ENCODE measurements at regions not wholly inside any gene's neighbourhood (a gene's known extent, or its start where the extent isn't known, plus 50 kb on each side); places are given as distances from the start of the nearest gene placed in this dataset.

DNA sequence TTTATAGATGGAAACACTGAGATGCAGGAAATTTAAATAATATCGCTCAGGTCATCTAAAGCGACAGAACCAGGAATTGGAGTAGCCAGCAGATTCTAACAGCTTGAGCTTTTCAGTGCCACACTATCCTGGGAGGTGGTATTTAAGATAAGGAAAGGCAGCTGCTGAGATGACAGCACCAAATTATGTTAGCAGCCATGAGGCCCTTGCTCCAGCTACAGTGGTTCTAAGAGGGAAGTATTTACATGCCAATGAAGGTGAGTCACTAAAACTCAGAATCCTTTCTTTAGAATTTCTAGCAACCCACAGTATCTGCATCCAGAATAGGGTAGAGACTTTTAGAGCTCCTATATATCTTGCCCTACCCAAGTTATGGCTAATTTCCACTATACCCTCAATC lies 127.0 kb upstream of the VLDLR start:
- TF ChIP-seq, protein P1, sequence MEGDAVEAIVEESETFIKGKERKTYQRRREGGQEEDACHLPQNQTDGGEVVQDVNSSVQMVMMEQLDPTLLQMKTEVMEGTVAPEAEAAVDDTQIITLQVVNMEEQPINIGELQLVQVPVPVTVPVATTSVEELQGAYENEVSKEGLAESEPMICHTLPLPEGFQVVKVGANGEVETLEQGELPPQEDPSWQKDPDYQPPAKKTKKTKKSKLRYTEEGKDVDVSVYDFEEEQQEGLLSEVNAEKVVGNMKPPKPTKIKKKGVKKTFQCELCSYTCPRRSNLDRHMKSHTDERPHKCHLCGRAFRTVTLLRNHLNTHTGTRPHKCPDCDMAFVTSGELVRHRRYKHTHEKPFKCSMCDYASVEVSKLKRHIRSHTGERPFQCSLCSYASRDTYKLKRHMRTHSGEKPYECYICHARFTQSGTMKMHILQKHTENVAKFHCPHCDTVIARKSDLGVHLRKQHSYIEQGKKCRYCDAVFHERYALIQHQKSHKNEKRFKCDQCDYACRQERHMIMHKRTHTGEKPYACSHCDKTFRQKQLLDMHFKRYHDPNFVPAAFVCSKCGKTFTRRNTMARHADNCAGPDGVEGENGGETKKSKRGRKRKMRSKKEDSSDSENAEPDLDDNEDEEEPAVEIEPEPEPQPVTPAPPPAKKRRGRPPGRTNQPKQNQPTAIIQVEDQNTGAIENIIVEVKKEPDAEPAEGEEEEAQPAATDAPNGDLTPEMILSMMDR (IDR thresholded peaks at IDR 0.05) = no peak
- TF ChIP-seq POLR2A (IDR thresholded peaks at IDR 0.05) = no peak

Measured in testis (tissue), 2 donors.